ENCODE measurements at regions not wholly inside any gene's neighbourhood (a gene's known extent, or its start where the extent isn't known, plus 50 kb on each side); places are given as distances from the start of the nearest gene placed in this dataset.

GRCh38 chr5:135691044-135691443 is 112.3 kb upstream of the CXCL14 start:
- TF ChIP-seq YY1 (IDR thresholded peaks at IDR 0.05; ENCODE audit: low read depth): no peak
- no peak for TF ChIP-seq NFIC (IDR thresholded peaks at IDR 0.05)

GRCh38 chr5:135690466-135690865 is 111.7 kb upstream of the CXCL14 start:
- TF ChIP-seq RAD21 (IDR thresholded peaks at IDR 0.05; ENCODE audit: low read depth): no peak

- TF ChIP-seq EGR1 (IDR thresholded peaks at IDR 0.05): no peak
- TF ChIP-seq, protein P1, sequence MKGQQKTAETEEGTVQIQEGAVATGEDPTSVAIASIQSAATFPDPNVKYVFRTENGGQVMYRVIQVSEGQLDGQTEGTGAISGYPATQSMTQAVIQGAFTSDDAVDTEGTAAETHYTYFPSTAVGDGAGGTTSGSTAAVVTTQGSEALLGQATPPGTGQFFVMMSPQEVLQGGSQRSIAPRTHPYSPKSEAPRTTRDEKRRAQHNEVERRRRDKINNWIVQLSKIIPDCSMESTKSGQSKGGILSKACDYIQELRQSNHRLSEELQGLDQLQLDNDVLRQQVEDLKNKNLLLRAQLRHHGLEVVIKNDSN (IDR thresholded peaks at IDR 0.05): no peak
- no peak for TF ChIP-seq ZBTB7A (IDR thresholded peaks at IDR 0.05; ENCODE audit: low read depth)
- TF ChIP-seq YY1 (IDR thresholded peaks at IDR 0.05; ENCODE audit: low read depth): no peak
- TF ChIP-seq RAD21 (IDR thresholded peaks at IDR 0.05; ENCODE audit: low read depth): no peak
- TF ChIP-seq, protein P2, sequence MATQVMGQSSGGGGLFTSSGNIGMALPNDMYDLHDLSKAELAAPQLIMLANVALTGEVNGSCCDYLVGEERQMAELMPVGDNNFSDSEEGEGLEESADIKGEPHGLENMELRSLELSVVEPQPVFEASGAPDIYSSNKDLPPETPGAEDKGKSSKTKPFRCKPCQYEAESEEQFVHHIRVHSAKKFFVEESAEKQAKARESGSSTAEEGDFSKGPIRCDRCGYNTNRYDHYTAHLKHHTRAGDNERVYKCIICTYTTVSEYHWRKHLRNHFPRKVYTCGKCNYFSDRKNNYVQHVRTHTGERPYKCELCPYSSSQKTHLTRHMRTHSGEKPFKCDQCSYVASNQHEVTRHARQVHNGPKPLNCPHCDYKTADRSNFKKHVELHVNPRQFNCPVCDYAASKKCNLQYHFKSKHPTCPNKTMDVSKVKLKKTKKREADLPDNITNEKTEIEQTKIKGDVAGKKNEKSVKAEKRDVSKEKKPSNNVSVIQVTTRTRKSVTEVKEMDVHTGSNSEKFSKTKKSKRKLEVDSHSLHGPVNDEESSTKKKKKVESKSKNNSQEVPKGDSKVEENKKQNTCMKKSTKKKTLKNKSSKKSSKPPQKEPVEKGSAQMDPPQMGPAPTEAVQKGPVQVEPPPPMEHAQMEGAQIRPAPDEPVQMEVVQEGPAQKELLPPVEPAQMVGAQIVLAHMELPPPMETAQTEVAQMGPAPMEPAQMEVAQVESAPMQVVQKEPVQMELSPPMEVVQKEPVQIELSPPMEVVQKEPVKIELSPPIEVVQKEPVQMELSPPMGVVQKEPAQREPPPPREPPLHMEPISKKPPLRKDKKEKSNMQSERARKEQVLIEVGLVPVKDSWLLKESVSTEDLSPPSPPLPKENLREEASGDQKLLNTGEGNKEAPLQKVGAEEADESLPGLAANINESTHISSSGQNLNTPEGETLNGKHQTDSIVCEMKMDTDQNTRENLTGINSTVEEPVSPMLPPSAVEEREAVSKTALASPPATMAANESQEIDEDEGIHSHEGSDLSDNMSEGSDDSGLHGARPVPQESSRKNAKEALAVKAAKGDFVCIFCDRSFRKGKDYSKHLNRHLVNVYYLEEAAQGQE (IDR thresholded peaks at IDR 0.05; ENCODE audit: low read depth): no peak
- TF ChIP-seq EP300 (IDR thresholded peaks at IDR 0.05; ENCODE audit: borderline replicate concordance): no peak
- TF ChIP-seq NFIC (IDR thresholded peaks at IDR 0.05): no peak
- TF ChIP-seq TAF1 (IDR thresholded peaks at IDR 0.05; ENCODE audit: low read depth): no peak
- no peak for TF ChIP-seq CREB1 (IDR thresholded peaks at IDR 0.05; ENCODE audit: low read depth)
- TF ChIP-seq, protein P3, sequence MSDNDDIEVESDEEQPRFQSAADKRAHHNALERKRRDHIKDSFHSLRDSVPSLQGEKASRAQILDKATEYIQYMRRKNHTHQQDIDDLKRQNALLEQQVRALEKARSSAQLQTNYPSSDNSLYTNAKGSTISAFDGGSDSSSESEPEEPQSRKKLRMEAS (IDR thresholded peaks at IDR 0.05): no peak
- no peak for TF ChIP-seq CEBPB (IDR thresholded peaks at IDR 0.05)
- no peak for TF ChIP-seq TCF12 (IDR thresholded peaks at IDR 0.05; ENCODE audit: low read depth)
- TF ChIP-seq TEAD4 (IDR thresholded peaks at IDR 0.05): no peak
- no peak for TF ChIP-seq FOXM1 (IDR thresholded peaks at IDR 0.05; ENCODE audit: borderline replicate concordance, low read depth)
Observed at GRCh38 chr5:135689506-135689905, 110.7 kb upstream of the CXCL14 start.

GRCh38 chr5:135688385-135688784 is 109.6 kb upstream of the CXCL14 start:
- no peak for TF ChIP-seq TCF12 (IDR thresholded peaks at IDR 0.05; ENCODE audit: low read depth)

- TF ChIP-seq NFIC (IDR thresholded peaks at IDR 0.05): no peak
- no peak for TF ChIP-seq TEAD4 (IDR thresholded peaks at IDR 0.05)
- TF ChIP-seq, protein P1 (IDR thresholded peaks at IDR 0.05): no peak
- no peak for TF ChIP-seq TCF12 (IDR thresholded peaks at IDR 0.05; ENCODE audit: low read depth)
- no peak for TF ChIP-seq TAF1 (IDR thresholded peaks at IDR 0.05; ENCODE audit: low read depth)
- no peak for TF ChIP-seq YY1 (IDR thresholded peaks at IDR 0.05; ENCODE audit: low read depth)
- no peak for TF ChIP-seq CEBPB (IDR thresholded peaks at IDR 0.05)
- TF ChIP-seq RAD21 (IDR thresholded peaks at IDR 0.05; ENCODE audit: low read depth): no peak
- no peak for TF ChIP-seq ZBTB7A (IDR thresholded peaks at IDR 0.05; ENCODE audit: low read depth)
- TF ChIP-seq EGR1 (IDR thresholded peaks at IDR 0.05): no peak
- TF ChIP-seq EP300 (IDR thresholded peaks at IDR 0.05; ENCODE audit: borderline replicate concordance): no peak
- no peak for TF ChIP-seq CREB1 (IDR thresholded peaks at IDR 0.05; ENCODE audit: low read depth)
- TF ChIP-seq FOXM1 (IDR thresholded peaks at IDR 0.05; ENCODE audit: borderline replicate concordance, low read depth): no peak
- TF ChIP-seq, protein P3 (IDR thresholded peaks at IDR 0.05): no peak
- TF ChIP-seq, protein P2 (IDR thresholded peaks at IDR 0.05; ENCODE audit: low read depth): no peak
Observed at GRCh38 chr5:135683189-135683588, 104.4 kb upstream of the CXCL14 start.

DNA sequence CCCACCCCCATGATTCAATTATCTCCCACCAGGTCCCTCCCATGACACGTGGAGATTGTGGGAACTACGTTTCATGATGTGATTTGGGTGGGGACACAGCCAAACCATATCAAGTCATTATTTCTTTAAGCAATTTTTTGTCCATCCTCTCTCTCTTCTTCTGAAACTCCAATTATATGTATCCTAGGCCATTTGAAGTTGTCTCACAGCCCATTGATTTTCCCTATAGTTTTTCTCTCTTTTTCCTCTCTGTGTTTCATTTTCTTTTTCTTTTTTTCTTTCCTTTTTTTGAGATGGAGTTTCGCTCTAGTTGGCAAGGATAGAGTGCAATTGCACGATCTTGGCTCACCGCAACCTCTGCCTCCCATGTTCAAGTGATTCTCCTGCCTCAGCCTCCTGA is 101.9 kb upstream of the CXCL14 start:
- TF ChIP-seq, protein P1 (IDR thresholded peaks at IDR 0.05): no peak
- TF ChIP-seq, protein P2 (IDR thresholded peaks at IDR 0.05; ENCODE audit: low read depth): no peak
- no peak for TF ChIP-seq EP300 (IDR thresholded peaks at IDR 0.05; ENCODE audit: borderline replicate concordance)
- TF ChIP-seq ZBTB7A (IDR thresholded peaks at IDR 0.05; ENCODE audit: low read depth): no peak
- TF ChIP-seq FOXM1 (IDR thresholded peaks at IDR 0.05; ENCODE audit: borderline replicate concordance, low read depth): no peak
- TF ChIP-seq TCF12 (IDR thresholded peaks at IDR 0.05; ENCODE audit: low read depth): no peak

Data from Ishikawa (cell line).